NCI-H2029 treated with DMSO at 0.1 percent for 48 hours (cell line): ENCODE measurements at regions not wholly inside any gene's neighbourhood (a gene's known extent, or its start where the extent isn't known, plus 50 kb on each side); places are given as distances from the start of the nearest gene placed in this dataset.

Source experiments
- DNase-seq: peaks from one replicate; lab custom pipeline; 2025; lab: John Stamatoyannopoulos, UW

GRCh38 chr12:46131732-46132469 lies 136.9 kb downstream of the SLC38A1 start:
- DNase-seq = no peak

GRCh38 chr12:46127656-46128055 lies 137.3 kb upstream of the SCAF11 start:
- no peak for DNase-seq

- peak; percentile 14 for DNase-seq
Observed at GRCh38 chr12:46126050-46126727, 135.8 kb upstream of the SCAF11 start.

GRCh38 chr12:46124848-46125619 lies 134.7 kb upstream of the SCAF11 start:
- DNase-seq = peak; percentile 38

- DNase-seq = no peak
Observed at GRCh38 chr12:46124132-46124847, 133.9 kb upstream of the SCAF11 start.

- no peak for DNase-seq
Observed at GRCh38 chr12:46112364-46112763, 122.0 kb upstream of the SCAF11 start.

GRCh38 chr12:46111715-46112114 lies 121.3 kb upstream of the SCAF11 start:
- no peak for DNase-seq

- peak; percentile 35 for DNase-seq
Observed at GRCh38 chr12:46110928-46111699, 120.7 kb upstream of the SCAF11 start.

GRCh38 chr12:46110223-46110611 lies 119.8 kb upstream of the SCAF11 start:
- DNase-seq = peak; percentile 28

GRCh38 chr12:46109343-46110222 lies 119.2 kb upstream of the SCAF11 start:
- no peak for DNase-seq

GRCh38 chr12:46108721-46109120 lies 118.3 kb upstream of the SCAF11 start:
- DNase-seq = no peak

GRCh38 chr12:46107591-46107990 lies 117.2 kb upstream of the SCAF11 start:
- no peak for DNase-seq

GRCh38 chr12:46105735-46106134 lies 115.4 kb upstream of the SCAF11 start:
- DNase-seq = no peak

GRCh38 chr12:46103559-46104383 lies 113.4 kb upstream of the SCAF11 start:
- no peak for DNase-seq

GRCh38 chr12:46101485-46101869 lies 111.1 kb upstream of the SCAF11 start:
- no peak for DNase-seq

- DNase-seq = no peak
Observed at GRCh38 chr12:46100551-46101484, 110.4 kb upstream of the SCAF11 start.

GRCh38 chr12:46089414-46090162 lies 99.2 kb upstream of the SCAF11 start:
- DNase-seq = no peak
